ENCODE measurements at regions not wholly inside any gene's neighbourhood (a gene's known extent, or its start where the extent isn't known, plus 50 kb on each side); places are given as distances from the start of the nearest gene placed in this dataset.

DNA sequence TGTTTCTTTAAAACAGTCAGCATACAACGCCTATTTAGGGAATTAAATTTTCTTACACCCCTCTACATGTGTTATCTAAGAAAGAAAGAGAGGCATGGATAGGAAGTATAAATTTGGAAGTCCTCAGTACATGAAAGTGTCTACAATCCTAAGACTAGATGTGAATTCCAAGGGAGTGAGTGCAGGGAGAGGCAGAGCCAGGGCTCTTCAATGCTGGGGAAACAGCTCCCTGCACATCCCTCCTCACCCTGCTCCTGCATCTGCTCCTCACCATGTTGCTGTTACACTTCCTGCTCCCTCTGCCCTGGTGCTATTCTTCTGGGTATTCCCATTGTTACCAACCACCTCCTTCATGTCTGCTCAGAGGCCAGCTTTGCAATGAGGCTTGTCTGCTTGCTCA is 229.1 kb upstream of the AKR1E2 start:
- DNase-seq (ENCODE audit: insufficient read length) = no peak
- TF ChIP-seq POLR2AphosphoS5 (IDR thresholded peaks at IDR 0.05; ENCODE audit: low read depth, low read length) (no peak), POLR2A (IDR thresholded peaks at IDR 0.05; ENCODE audit: low read depth, low read length) (no peak), TAF1 (IDR thresholded peaks at IDR 0.05; ENCODE audit: borderline replicate concordance, low read depth, low read length) (no peak)
- no peak for FAIRE-seq

DNA sequence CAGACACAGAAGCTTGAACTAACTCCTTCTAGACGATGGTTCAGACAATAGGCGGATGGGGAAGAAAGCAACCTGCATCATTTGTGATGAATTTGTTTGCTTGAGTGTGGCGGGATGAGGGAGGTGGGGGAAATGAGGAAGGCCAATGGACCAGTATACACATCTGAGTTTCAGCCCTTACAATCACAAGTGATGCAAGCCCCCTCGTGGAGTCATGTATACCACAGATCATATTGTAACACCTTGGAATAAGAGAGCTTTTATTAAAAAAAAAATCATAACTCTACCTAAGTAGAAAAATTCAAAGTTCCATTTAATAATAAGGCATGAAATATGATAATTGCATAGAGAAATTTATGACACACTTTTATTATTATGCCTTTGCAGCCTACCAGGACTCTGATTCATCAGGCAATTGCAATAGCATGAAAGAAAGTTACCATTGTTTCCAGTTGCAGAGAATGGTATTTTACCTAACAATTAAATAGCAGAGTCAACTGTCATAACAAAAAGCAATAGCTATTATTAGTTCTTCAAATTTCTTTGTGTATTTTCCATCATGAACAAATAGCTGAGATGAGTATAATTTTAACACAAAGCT is 230.2 kb upstream of the AKR1E2 start:
- no peak for DNase-seq (ENCODE audit: insufficient read length)
- no peak for FAIRE-seq
- TF ChIP-seq POLR2AphosphoS5 (IDR thresholded peaks at IDR 0.05; ENCODE audit: low read depth, low read length) = no peak
- TF ChIP-seq POLR2A (IDR thresholded peaks at IDR 0.05; ENCODE audit: low read depth, low read length) = no peak
- no peak for TF ChIP-seq TAF1 (IDR thresholded peaks at IDR 0.05; ENCODE audit: borderline replicate concordance, low read depth, low read length)

DNA sequence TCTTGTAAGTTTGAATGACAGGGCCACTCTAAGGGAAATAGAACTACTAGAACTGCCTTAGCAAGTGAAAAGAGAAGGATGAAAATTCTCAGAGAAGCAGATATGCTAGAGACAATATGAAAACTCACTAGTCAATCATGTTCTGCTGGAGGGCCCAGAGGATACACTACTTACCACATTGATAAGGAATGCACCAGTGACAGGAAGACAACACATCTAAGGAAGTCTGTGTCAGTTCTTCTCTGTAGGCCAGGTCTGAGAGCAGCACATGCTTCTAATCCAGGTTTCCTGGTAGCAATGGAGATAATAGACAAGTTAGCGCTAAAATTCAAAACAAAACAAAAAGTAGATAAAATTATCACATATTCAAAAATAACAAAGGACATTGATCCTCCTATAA is 235.2 kb upstream of the AKR1E2 start:
- FAIRE-seq = no peak
- TF ChIP-seq POLR2AphosphoS5 (IDR thresholded peaks at IDR 0.05; ENCODE audit: low read depth, low read length) = no peak
- no peak for TF ChIP-seq POLR2A (IDR thresholded peaks at IDR 0.05; ENCODE audit: low read depth, low read length)
- no peak for TF ChIP-seq TAF1 (IDR thresholded peaks at IDR 0.05; ENCODE audit: borderline replicate concordance, low read depth, low read length)
- DNase-seq (ENCODE audit: insufficient read length) = no peak

DNA sequence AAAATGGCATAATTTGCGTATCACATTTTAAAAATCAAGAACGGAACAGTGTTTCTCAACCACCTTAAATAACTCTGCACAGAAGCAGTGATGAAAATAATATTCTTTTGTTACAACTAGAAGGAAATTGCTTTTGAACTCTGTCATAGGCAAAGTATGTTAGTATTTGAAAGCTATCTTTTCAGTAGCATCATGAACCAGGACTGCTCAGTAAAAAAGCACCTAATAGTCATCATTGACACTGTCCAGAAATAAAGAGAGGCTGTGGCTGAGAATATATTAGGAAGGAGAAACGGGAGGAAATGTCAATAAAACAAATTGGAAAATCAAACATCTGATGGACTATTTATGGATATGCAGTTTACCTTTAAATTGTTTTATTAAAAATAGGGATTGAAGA is 237.2 kb upstream of the AKR1E2 start:
- TF ChIP-seq TAF1 (IDR thresholded peaks at IDR 0.05; ENCODE audit: borderline replicate concordance, low read depth, low read length) = no peak
- TF ChIP-seq POLR2AphosphoS5 (IDR thresholded peaks at IDR 0.05; ENCODE audit: low read depth, low read length) = no peak
- no peak for TF ChIP-seq POLR2A (IDR thresholded peaks at IDR 0.05; ENCODE audit: low read depth, low read length)
- no peak for FAIRE-seq
- no peak for DNase-seq (ENCODE audit: insufficient read length)

DNA sequence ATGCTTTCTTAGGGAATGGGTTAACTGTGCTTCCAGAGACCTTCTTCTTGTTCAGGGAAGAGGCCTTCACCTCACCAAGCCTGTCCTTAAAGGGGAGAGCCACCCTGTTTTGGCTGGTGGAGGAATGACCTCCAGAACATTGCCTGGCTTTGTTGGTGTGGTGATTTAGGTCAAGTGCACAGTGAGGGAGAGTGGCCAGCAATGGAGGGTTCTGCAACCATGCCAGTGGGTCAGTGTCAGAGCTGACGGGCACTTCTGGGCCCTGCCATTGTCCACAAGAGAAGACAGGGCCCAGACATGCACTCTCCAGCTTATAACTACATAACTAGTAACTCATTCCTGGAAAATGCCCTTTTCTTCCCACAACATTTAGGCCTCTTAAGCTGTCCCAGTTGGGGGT is 238.5 kb upstream of the AKR1E2 start:
- no peak for DNase-seq (ENCODE audit: insufficient read length)
- no peak for FAIRE-seq
- no peak for TF ChIP-seq POLR2AphosphoS5 (IDR thresholded peaks at IDR 0.05; ENCODE audit: low read depth, low read length)
- no peak for TF ChIP-seq TAF1 (IDR thresholded peaks at IDR 0.05; ENCODE audit: borderline replicate concordance, low read depth, low read length)
- no peak for TF ChIP-seq POLR2A (IDR thresholded peaks at IDR 0.05; ENCODE audit: low read depth, low read length)

DNA sequence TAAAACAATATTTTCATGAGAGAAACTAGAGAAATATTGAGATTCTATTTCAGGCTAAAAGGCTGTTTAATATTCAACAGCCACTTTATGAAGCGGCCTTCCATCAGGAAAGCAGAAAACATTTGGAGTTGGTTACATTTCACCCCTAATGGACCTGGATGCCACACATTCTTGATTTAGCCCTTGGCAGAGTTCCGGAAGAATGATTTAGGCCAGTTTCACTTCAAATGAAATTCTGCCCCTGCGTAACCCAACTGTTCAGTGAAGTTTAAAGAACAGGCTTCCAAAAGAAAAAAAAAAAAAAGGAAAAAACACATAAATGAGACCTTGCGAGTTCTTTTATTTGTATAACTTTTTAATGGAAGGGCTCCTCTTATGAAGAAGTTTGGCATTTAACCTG is 239.2 kb upstream of the AKR1E2 start:
- DNase-seq (ENCODE audit: insufficient read length) (no peak), FAIRE-seq (no peak)
- TF ChIP-seq TAF1 (IDR thresholded peaks at IDR 0.05; ENCODE audit: borderline replicate concordance, low read depth, low read length) = no peak
- TF ChIP-seq POLR2AphosphoS5 (IDR thresholded peaks at IDR 0.05; ENCODE audit: low read depth, low read length) = no peak
- TF ChIP-seq POLR2A (IDR thresholded peaks at IDR 0.05; ENCODE audit: low read depth, low read length) = no peak

DNA sequence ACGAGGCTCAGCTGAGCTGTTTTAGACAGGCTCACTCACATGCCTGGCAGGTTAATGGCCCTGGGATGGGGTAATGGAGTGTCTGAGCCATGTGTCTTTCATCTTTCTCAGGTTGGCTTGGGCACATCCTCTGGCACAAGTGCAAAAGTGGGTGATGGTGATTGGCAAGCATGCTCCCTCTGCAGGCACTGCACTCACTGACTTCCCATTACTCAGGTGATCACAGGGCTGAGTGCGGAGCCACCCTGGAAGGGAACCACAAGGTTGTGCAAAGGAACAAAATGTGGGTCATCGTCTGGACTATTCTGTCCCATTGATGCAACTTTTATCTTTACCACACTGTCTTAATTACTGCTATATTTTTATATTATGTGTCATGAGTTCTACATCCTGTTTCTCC is 244.1 kb upstream of the AKR1E2 start:
- FAIRE-seq (no peak), DNase-seq (ENCODE audit: insufficient read length) (no peak)
- TF ChIP-seq TAF1 (IDR thresholded peaks at IDR 0.05; ENCODE audit: borderline replicate concordance, low read depth, low read length) (no peak), POLR2A (IDR thresholded peaks at IDR 0.05; ENCODE audit: low read depth, low read length) (no peak), POLR2AphosphoS5 (IDR thresholded peaks at IDR 0.05; ENCODE audit: low read depth, low read length) (no peak)

DNA sequence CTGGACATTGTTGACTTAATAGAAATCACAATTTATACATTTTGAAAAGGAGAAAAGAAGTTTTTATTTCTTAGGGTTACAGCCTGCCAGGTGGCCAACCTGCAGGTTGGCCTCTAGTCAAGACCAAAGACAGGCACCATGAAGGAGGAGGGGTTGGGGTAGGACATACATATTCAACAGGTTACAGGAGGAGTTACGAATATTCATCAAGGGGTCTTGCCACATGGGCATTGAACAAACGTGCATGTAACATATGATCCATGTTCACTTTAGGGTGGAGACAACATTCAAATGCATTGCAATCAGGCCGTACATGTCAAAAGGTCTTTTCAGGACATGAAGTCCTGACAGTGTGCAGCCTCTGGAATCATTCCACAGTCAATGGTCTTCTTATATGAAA is 246.2 kb upstream of the AKR1E2 start:
- no peak for DNase-seq (ENCODE audit: insufficient read length)
- TF ChIP-seq POLR2AphosphoS5 (IDR thresholded peaks at IDR 0.05; ENCODE audit: low read depth, low read length) (no peak), TAF1 (IDR thresholded peaks at IDR 0.05; ENCODE audit: borderline replicate concordance, low read depth, low read length) (no peak)
- no peak for FAIRE-seq

DNA sequence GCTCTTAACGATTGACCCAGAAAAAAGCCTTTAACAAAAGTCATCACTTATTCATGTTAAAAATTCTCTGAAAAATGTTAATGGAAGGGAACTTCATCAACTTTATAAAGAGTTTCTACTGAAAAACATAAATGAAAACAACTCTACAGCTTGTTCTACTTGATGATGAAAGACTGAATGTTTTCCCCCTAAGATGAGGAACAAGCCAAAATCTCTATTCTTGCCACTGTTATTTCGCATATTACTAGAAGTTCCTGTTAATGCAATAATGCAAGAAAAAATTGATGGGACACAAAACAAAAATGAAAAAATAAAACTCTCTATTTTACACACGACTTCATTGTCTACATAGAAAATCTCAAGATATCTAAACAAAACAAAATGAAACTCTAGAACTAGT is 249.8 kb upstream of the AKR1E2 start:
- TF ChIP-seq TAF1 (IDR thresholded peaks at IDR 0.05; ENCODE audit: borderline replicate concordance, low read depth, low read length) (no peak), POLR2A (IDR thresholded peaks at IDR 0.05; ENCODE audit: low read depth, low read length) (no peak), POLR2AphosphoS5 (IDR thresholded peaks at IDR 0.05; ENCODE audit: low read depth, low read length) (no peak)
- no peak for DNase-seq (ENCODE audit: insufficient read length)
- no peak for FAIRE-seq

DNA sequence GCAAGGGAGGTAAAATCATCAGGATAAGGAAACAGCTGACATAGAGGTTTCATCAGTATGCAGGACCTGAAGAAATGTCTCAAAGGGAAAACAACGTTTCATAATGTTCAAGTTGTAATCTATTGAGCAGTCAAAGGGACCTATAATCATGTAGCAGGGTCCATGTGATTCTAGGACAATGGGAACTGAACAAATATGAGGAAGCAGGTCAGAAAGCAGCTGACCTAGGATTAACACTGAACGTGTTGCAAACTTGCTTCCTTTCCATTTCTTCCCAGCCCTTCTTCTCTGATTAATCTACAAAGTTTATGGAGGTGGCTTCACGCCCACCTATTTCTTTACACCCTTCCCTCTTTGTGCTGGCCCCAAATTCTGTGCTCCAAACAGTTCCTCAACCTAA is 256.9 kb upstream of the AKR1E2 start:
- FAIRE-seq (no peak), DNase-seq (ENCODE audit: insufficient read length) (no peak)
- no peak for TF ChIP-seq POLR2A (IDR thresholded peaks at IDR 0.05; ENCODE audit: low read depth, low read length)
- TF ChIP-seq TAF1 (IDR thresholded peaks at IDR 0.05; ENCODE audit: borderline replicate concordance, low read depth, low read length) = no peak
- no peak for TF ChIP-seq POLR2AphosphoS5 (IDR thresholded peaks at IDR 0.05; ENCODE audit: low read depth, low read length)

DNA sequence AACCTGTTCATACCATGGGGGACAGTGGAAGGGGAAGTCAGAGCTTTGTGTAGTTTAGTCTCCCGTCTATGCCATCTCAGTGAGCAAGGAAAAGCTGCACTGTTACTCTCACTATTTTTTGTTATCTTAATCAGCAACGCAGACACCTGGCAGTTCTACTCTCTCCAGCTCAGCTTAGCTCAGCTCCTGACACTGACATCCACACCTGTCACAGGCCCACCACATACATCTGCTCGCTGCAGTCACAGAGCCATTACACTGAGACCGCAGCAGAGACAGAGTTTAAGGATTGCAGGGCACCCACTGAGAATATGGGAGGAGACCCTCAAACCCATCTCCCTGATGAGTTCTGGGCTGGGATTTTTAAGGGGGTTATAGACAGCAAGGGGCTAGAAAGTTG is 257.3 kb upstream of the AKR1E2 start:
- no peak for FAIRE-seq
- TF ChIP-seq POLR2A (IDR thresholded peaks at IDR 0.05; ENCODE audit: low read depth, low read length) (no peak), POLR2AphosphoS5 (IDR thresholded peaks at IDR 0.05; ENCODE audit: low read depth, low read length) (no peak)
- DNase-seq (ENCODE audit: insufficient read length) = no peak

DNA sequence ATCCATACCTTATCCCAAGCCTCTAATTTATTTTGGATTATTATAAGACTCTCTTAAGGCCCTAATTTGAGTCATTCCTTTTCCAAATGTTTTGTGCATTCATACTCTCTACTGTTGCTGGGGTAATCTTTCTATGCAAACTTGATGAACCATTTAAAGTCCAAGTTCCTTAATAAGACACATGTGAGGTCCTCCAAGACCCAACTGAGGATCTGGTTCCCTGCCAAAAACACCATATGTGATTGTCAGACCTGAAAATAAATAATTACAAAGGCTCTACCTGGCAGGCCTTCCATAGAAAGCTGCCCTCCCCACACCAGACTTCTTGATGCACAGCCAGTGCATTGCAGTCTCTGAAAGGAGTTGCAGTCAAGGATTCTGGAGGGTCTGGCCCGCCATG is 257.9 kb upstream of the AKR1E2 start:
- TF ChIP-seq TAF1 (IDR thresholded peaks at IDR 0.05; ENCODE audit: borderline replicate concordance, low read depth, low read length) (no peak), POLR2AphosphoS5 (IDR thresholded peaks at IDR 0.05; ENCODE audit: low read depth, low read length) (no peak), POLR2A (IDR thresholded peaks at IDR 0.05; ENCODE audit: low read depth, low read length) (no peak)
- DNase-seq (ENCODE audit: insufficient read length) = no peak
- no peak for FAIRE-seq

DNA sequence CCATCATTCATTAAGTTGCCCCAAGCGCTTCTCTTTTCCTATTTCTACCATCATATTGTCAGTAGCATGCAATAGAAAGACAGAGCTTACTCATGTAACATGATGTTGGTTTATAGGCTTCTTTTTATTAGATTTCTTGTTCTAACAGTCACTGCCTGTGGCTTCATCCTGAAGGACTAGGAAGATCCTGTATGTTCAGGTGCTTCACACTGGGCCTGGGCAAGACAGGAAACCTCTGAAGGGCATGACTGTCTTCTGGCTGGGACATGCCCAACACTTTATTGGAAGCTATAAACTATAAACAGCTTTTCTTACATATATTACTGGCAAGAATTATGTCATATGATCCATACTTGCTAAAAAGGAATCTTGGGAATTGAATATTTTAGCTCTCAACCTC is 258.4 kb upstream of the AKR1E2 start:
- FAIRE-seq (no peak), DNase-seq (ENCODE audit: insufficient read length) (no peak)
- no peak for TF ChIP-seq TAF1 (IDR thresholded peaks at IDR 0.05; ENCODE audit: borderline replicate concordance, low read depth, low read length)
- TF ChIP-seq POLR2AphosphoS5 (IDR thresholded peaks at IDR 0.05; ENCODE audit: low read depth, low read length) = no peak

Measured in GM12892 (cell line).